Amniotic stem cell (primary cell): ENCODE measurements at regions not wholly inside any gene's neighbourhood (a gene's known extent, or its start where the extent isn't known, plus 50 kb on each side); places are given as distances from the start of the nearest gene placed in this dataset.

Source experiments
- DNase-seq: peaks from one replicate; lab custom pipeline; 2025; lab: John Stamatoyannopoulos, UW

GRCh38 chr12:12017135-12017581 lies 53.6 kb upstream of the BCL2L14 start:
- DNase-seq, result no peak

- no peak for DNase-seq
Measured at GRCh38 chr12:12017798-12018197, 52.9 kb upstream of the BCL2L14 start.

- DNase-seq, result peak; percentile 12
Measured at GRCh38 chr12:12018454-12018853, 52.3 kb upstream of the BCL2L14 start.

GRCh38 chr12:12019881-12020280 lies 50.9 kb upstream of the BCL2L14 start:
- no peak for DNase-seq

GRCh38 chr12:12020762-12021161 lies 50.0 kb upstream of the BCL2L14 start:
- DNase-seq, result no peak
